ENCODE measurements at regions not wholly inside any gene's neighbourhood (a gene's known extent, or its start where the extent isn't known, plus 50 kb on each side); places are given as distances from the start of the nearest gene placed in this dataset.

GRCh38 chr1:58158506-58159433 lies 387.8 kb downstream of the OMA1 start:
- TF ChIP-seq EZH2 (IDR thresholded peaks at IDR 0.05; ENCODE audit: borderline replicate concordance, insufficient read depth, low read depth, low read length, poor library complexity, severe bottlenecking) (no peak), CTCF (IDR thresholded peaks at IDR 0.05) (no peak)
